Tibial artery (tissue), 4 donors: ENCODE measurements at regions not wholly inside any gene's neighbourhood (a gene's known extent, or its start where the extent isn't known, plus 50 kb on each side); places are given as distances from the start of the nearest gene placed in this dataset.

ENCODE experiments used
- DNase-seq, 2 donors: peaks; one replicate each; pipeline ENCODE4 v3.0.0-alpha.2; 2019
- H3K27ac ChIP-seq, 2 donors: fragments of 200-600 bp; sonication (generic) in 1 of 2; 1 replicate in 1 of 2; 2 replicates in 1 of 2; pipeline ENCODE4 v1.5.1; 2018 to 2019; ENCODE audit warnings: mild to moderate bottlenecking in 1 of 2
- H3K27me3 ChIP-seq, 2 donors: fragments of 200-600 bp; sonication (generic) in 1 of 2; one replicate each; pipeline versions ENCODE4 v1.5.1 to v1.6.0; 2016 to 2019
- H3K36me3 ChIP-seq, 3 donors: fragments of 200-600 bp; sonication (generic) in 2 of 3; one replicate each; pipeline ENCODE4 v1.5.1; 2016 to 2019; ENCODE audit warnings: mild to moderate bottlenecking in 2 of 3
- H3K4me1 ChIP-seq, 4 donors: fragments of 200-600 bp; sonication (generic) in 2 of 4; 1 replicate in 3 of 4; 2 replicates in 1 of 4; pipeline ENCODE4 v1.5.1; 2016 to 2019
- H3K4me3 ChIP-seq, 2 donors: fragments of 200-600 bp; sonication (generic) in 1 of 2; 1 replicate in 1 of 2; 2 replicates in 1 of 2; pipeline ENCODE4 v1.5.1; 2018 to 2019; ENCODE audit warnings: mild to moderate bottlenecking in 2 of 2
- H3K9me3 ChIP-seq, 3 donors: fragments of 200-600 bp; sonication (generic) in 1 of 3; one replicate each; pipeline ENCODE4 v1.5.1; 2016 to 2019
- intact Hi-C: fragments of 100-400 bp; cut with DNase I; formaldehyde crosslinking; loops from one replicate; pipeline ENCODE4 v1.15.0; 2023; ENCODE audit warnings: low total_unique reads
- TF ChIP-seq, protein P1 (sequence below), 2 experiments: fragments of 200-600 bp in 1 of 2; fragments of 450-650 bp in 1 of 2; IDR thresholded peaks; one replicate each; pipeline ENCODE4 v1.5.1; 2017 to 2019; ENCODE audit warnings: antibody characterized with exemption in 2 of 2, mild to moderate bottlenecking in 1 of 2, moderate library complexity in 1 of 2

DNA sequence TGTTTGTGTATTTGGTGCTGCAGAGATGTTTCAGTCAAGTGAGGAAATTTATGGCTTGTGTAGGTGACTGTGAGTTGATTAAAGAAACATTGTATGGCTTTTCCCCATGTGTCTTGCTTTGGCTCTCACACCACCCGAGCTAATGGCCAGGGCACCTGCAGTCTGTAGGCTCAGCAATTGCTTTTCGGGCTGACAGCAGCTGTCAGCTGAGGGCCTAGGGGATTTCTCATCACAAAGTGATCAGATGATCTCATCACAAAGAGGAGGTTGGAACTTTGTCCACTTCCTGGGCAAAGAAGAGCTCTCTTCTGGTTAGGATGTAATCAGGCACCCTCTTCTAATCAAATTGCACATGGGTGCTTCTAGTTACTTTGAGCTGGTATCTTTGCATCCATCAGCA is 632.2 kb downstream of the SLC4A3 start:
- Histone ChIP-seq H3K4me3 (no peak overlapping the region), H3K36me3 (no peaks in the 10 kb centered on the region), H3K4me1 (no peaks in the 10 kb centered on the region), H3K27me3 (no peaks in the 10 kb centered on the region), H3K9me3 (no peaks in the 10 kb centered on the region), H3K27ac (no peak overlapping the region)
- intact Hi-C loops = no loop called here
- TF ChIP-seq, protein P1, sequence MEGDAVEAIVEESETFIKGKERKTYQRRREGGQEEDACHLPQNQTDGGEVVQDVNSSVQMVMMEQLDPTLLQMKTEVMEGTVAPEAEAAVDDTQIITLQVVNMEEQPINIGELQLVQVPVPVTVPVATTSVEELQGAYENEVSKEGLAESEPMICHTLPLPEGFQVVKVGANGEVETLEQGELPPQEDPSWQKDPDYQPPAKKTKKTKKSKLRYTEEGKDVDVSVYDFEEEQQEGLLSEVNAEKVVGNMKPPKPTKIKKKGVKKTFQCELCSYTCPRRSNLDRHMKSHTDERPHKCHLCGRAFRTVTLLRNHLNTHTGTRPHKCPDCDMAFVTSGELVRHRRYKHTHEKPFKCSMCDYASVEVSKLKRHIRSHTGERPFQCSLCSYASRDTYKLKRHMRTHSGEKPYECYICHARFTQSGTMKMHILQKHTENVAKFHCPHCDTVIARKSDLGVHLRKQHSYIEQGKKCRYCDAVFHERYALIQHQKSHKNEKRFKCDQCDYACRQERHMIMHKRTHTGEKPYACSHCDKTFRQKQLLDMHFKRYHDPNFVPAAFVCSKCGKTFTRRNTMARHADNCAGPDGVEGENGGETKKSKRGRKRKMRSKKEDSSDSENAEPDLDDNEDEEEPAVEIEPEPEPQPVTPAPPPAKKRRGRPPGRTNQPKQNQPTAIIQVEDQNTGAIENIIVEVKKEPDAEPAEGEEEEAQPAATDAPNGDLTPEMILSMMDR (IDR thresholded peaks at IDR 0.05) = no peak
- no peak for DNase-seq

DNA sequence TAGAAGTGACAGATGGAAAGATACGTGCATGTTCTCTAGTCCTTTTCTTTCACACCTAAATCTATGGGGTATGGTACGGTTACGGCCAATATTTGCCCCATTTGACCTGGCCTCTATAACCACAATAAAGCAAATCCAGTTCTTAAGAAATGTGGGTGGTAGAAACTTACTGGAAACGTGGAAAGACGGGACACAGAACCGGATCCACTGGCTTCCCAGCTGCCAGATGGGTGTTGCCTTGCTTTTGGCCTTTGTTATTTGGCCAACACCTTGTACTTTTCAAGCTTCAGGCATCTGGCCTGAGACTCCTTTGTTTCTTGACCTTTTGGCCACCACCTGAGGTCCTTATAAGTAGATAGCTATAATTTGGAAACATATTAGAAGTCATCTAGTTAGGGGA is 635.9 kb downstream of the SLC4A3 start:
- Histone ChIP-seq H3K9me3 (no peaks in the 10 kb centered on the region), H3K27ac (no peak overlapping the region), H3K4me1 (no peaks in the 10 kb centered on the region), H3K36me3 (no peaks in the 10 kb centered on the region), H3K4me3 (no peak overlapping the region), H3K27me3 (no peaks in the 10 kb centered on the region)
- DNase-seq = no peak
- intact Hi-C loops = no loop called here
- TF ChIP-seq, protein P1 (IDR thresholded peaks at IDR 0.05) = no peak

DNA sequence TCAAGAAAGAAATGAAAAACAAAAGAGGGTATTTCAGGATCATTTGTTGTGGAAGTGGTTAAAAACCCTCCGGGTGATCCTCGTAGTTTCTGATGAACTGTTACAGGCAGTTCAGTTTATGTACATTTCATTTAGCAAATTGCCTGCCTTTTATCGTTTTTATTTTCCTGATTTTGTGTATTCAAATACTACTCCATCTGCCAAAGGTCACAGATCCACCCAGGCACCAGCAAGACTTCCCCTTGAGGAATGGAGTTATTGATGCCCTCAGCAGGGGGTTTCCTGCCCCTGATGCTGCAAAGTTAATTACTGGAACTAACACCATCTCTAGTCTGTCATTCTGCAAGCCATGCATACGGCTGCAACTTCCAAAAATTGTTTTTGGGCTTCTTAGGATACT is 641.9 kb downstream of the SLC4A3 start:
- TF ChIP-seq, protein P1 (IDR thresholded peaks at IDR 0.05) = no peak

DNA sequence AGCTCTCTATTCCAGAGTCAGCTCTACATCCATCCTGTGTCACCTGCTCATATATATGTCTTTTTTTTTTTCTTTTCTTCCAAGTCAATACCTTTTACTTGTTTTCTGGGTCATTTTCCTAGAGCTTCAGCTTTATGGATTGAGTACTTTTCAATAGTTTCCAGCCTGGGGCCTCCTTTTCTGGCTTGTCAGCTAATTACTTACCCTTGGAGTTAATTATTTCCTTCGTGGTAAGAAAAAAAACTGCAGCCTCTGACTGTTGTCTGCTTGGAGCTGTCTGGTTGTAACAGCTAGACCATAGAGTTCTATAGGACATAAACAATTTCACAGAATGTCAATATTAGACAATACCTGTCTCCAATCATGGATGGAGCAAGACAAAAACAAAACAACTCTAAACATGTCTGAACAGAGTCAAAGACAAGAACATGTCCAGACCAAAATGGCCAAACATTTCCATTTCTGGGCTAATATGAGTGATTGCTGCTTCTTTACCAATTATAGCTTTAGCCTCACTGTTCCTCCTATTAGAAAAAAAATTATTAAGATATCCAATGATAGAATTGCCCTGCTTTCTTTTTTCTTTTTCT is 643.1 kb downstream of the SLC4A3 start:
- no peaks in the 10 kb centered on the region for H3K9me3 ChIP-seq
- intact Hi-C loops = no loop called here
- H3K4me1 ChIP-seq = no peaks in the 10 kb centered on the region
- no peak overlapping the region for H3K4me3 ChIP-seq
- H3K27me3 ChIP-seq = no peaks in the 10 kb centered on the region
- H3K27ac ChIP-seq = no peak overlapping the region
- DNase-seq = no peak
- no peaks in the 10 kb centered on the region for H3K36me3 ChIP-seq
- TF ChIP-seq, protein P1 (IDR thresholded peaks at IDR 0.05) = no peak

More for the DNA sequence above, 641.9 kb downstream of the SLC4A3 start:
- no peak for DNase-seq
- H3K4me3 ChIP-seq = no peak overlapping the region
- no peaks in the 10 kb centered on the region for H3K4me1 ChIP-seq
- H3K27ac ChIP-seq = no peak overlapping the region
- no peaks in the 10 kb centered on the region for H3K9me3 ChIP-seq
- H3K36me3 ChIP-seq = no peaks in the 10 kb centered on the region
- H3K27me3 ChIP-seq = no peaks in the 10 kb centered on the region
- intact Hi-C loops = no loop called here

DNA sequence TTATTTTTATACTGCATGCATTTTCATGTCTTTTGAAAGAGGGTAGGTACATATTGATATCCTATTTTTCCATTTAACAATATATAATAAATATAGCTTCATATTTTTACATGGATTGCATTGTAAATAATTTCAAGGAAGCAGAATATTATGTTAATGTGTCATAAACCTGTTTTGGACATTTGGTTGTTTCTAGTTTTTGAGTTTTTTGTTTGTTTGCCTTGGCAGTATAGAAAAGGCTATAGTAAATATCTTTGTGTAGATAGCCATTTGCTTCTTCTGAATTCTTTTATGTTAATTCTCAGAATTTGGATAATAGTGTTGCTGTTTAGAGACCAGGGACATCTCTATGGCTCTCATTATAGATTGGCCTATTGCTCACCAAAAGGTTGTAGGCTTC is 645.2 kb downstream of the SLC4A3 start:
- H3K27me3 ChIP-seq = no peaks in the 10 kb centered on the region
- H3K4me1 ChIP-seq = peaks cover 0 to 18% (median 13%) of the 10 kb centered on the region in 4 donors
- TF ChIP-seq, protein P1 (IDR thresholded peaks at IDR 0.05) = no peak
- DNase-seq = no peak
- H3K27ac ChIP-seq = no peak overlapping the region
- H3K9me3 ChIP-seq = no peaks in the 10 kb centered on the region
- no peak overlapping the region for H3K4me3 ChIP-seq
- intact Hi-C loops = no loop called here
- no peaks in the 10 kb centered on the region for H3K36me3 ChIP-seq

DNA sequence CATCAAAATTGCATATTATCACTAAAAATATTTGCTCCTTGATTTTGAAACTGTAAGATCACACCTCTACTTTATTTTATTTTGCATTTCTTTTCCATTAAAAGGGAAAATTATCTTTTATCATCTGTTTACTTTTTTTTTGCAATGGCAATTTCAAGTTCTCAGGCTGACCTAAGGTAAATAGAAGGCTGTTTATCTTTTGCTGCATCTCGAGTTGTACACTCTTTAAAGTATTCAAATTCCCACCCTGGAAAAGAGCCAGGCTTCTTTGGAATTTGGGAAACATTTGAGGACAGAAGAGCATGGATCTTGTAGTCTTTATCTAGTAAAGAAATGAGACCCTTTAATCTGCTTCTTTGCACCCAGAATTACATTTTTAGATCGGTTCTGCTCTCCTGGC is 645.7 kb downstream of the SLC4A3 start:
- intact Hi-C loops = no loop called here
- H3K9me3 ChIP-seq = no peaks in the 10 kb centered on the region
- TF ChIP-seq, protein P1 (IDR thresholded peaks at IDR 0.05) = no peak

More for the DNA sequence above, 645.7 kb downstream of the SLC4A3 start:
- peaks cover 0 to 22% (median 15%) of the 10 kb centered on the region in 4 donors for H3K4me1 ChIP-seq
- no peak for DNase-seq
- H3K36me3 ChIP-seq = no peaks in the 10 kb centered on the region
- no peak overlapping the region for H3K4me3 ChIP-seq
- H3K27me3 ChIP-seq = no peaks in the 10 kb centered on the region
- no peak overlapping the region for H3K27ac ChIP-seq
